HepG2 (cell line): ENCODE measurements at regions not wholly inside any gene's neighbourhood (a gene's known extent, or its start where the extent isn't known, plus 50 kb on each side); places are given as distances from the start of the nearest gene placed in this dataset.

Experiments
- ATAC-seq: fragments of 200-7000 bp; cut with Tn5 transposase; 3 replicates; pipeline ENCODE4 v1.9.1; 2020; ENCODE audit warnings: mild to moderate bottlenecking, moderate library complexity
- BruUV-seq: library from RNA; stranded (reverse); fragments of 400-500 nt; replicated peaks from 2 replicates; lab custom pipeline; 2021; lab: Mats Ljungman, UMichigan
- CTCF ChIA-PET: fragments of 300-600 bp; formaldehyde crosslinking; extraction: SDS; loops from one replicate; lab custom pipeline; 2021; ENCODE audit warnings: low total read pairs, inconsistent platforms, low intra/inter-chr PET ratio; lab: Yijun Ruan, JAX
- POLR2A ChIA-PET: fragments of 350-600 bp; sonication (Branson Sonifier 250); formaldehyde crosslinking; loops from one replicate; lab custom pipeline; 2020; ENCODE audit warnings: antibody characterized with exemption, inconsistent platforms; lab: Yijun Ruan, JAX
- DNase-seq: peaks from one replicate; pipeline ENCODE4 v3.0.0-alpha.2; 2015; ENCODE audit warnings: low spot score
- FAIRE-seq: peaks from 3 replicates; lab custom pipeline; 2011; peaks lifted over from hg19 to GRCh38; lab: Jason Lieb, UNC
- H2AFZ ChIP-seq: one replicate; pipeline ENCODE4 v1.6.1; 2011; ENCODE audit warnings: low read length, inconsistent platforms
- H3K27ac ChIP-seq: fragments of 300-600 bp; 3 replicates; pipeline ENCODE4 v1.8.0; 2011; ENCODE audit warnings: mixed run types, mild to moderate bottlenecking, mixed read lengths, low read length, inconsistent platforms; ENCODE audit not compliant: insufficient read depth; ENCODE audit errors: extremely low read length
- H3K27me3 ChIP-seq, 2 experiments: fragments of 200-600 bp in 1 of 2; 2 replicates in 1 of 2; 3 replicates in 1 of 2; pipeline versions ENCODE4 v1.6.0 to v1.8.0; 2011; ENCODE audit warnings: low read length in 2 of 2, mild to moderate bottlenecking in 2 of 2, moderate library complexity in 2 of 2, inconsistent platforms in 1 of 2; ENCODE audit not compliant: insufficient read depth in 2 of 2, control insufficient read depth in 1 of 2
- H3K36me3 ChIP-seq, 2 experiments: fragments of 200-600 bp in 1 of 2; replicated peaks in 1 of 2; 2 replicates in 1 of 2; 3 replicates in 1 of 2; pipeline versions ENCODE4 v1.5.1 to v1.8.0; 2011; ENCODE audit warnings: low read length in 2 of 2, inconsistent platforms in 1 of 2; ENCODE audit not compliant: insufficient read depth in 2 of 2, control insufficient read depth in 1 of 2
- H3K4me1 ChIP-seq: 2 replicates; pipeline ENCODE4 v1.5.1; 2012; ENCODE audit warnings: low read length, inconsistent platforms; ENCODE audit not compliant: insufficient read depth
- H3K4me2 ChIP-seq: 2 replicates; pipeline ENCODE4 v1.6.0; 2011; ENCODE audit warnings: low read depth, low read length, inconsistent platforms
- H3K4me3 ChIP-seq, 3 experiments: fragments of 200-600 bp in 1 of 3; sonication (generic), shearing (Covaris generic) in 1 of 3; replicated peaks in 1 of 3; 2 replicates each; pipeline ENCODE4 v1.5.1; 2011 to 2016; ENCODE audit warnings: low read length in 3 of 3, inconsistent platforms in 2 of 3, low read depth in 2 of 3, mild to moderate bottlenecking in 2 of 3, control low read depth in 1 of 3, mixed read lengths in 1 of 3; ENCODE audit not compliant: insufficient read depth in 1 of 3
- H3K79me2 ChIP-seq: one replicate; pipeline ENCODE4 v1.6.1; 2011; ENCODE audit warnings: low read length, inconsistent platforms; ENCODE audit not compliant: insufficient read depth
- H3K9ac ChIP-seq: 2 replicates; pipeline ENCODE4 v1.6.0; 2011; ENCODE audit warnings: mild to moderate bottlenecking, low read depth, low read length, inconsistent platforms; ENCODE audit not compliant: insufficient read depth
- H3K9me3 ChIP-seq: 2 replicates; pipeline ENCODE4 v1.5.1; 2012; ENCODE audit warnings: mild to moderate bottlenecking, low read length
- H4K20me1 ChIP-seq: 2 replicates; pipeline ENCODE4 v1.6.0; 2011; ENCODE audit warnings: inconsistent platforms, mild to moderate bottlenecking, low read length, moderate library complexity; ENCODE audit not compliant: insufficient read depth
- NCOR1 ChIP-seq: fragments of 200-600 bp; sonication (generic); IDR thresholded peaks from 2 replicates; pipeline ENCODE4 v1.7.0; 2017; ENCODE audit warnings: antibody characterized with exemption, low read length, borderline replicate concordance
- PHF8 ChIP-seq: sonication (generic); formaldehyde crosslinking; IDR thresholded peaks from 2 replicates; pipeline ENCODE4 v1.5.0; 2020; ENCODE audit warnings: missing genetic modification reagents
- SRSF4 ChIP-seq: fragments of 200-400 bp; formaldehyde crosslinking; IDR thresholded peaks from one replicate; pipeline ENCODE4 v1.6.1; 2018; ENCODE audit warnings: mild to moderate bottlenecking, low read depth, low read length, moderate library complexity; ENCODE audit not compliant: poor library complexity, severe bottlenecking
- ZNF235 ChIP-seq: sonication (generic); formaldehyde crosslinking; IDR thresholded peaks from 2 replicates; pipeline ENCODE4 v1.8.1; 2023; ENCODE audit warnings: mild to moderate bottlenecking, missing genetic modification reagents, borderline replicate concordance
- WGBS: methylation state at CpG from one replicate; pipeline ENCODE4 v1.1.6; 2017; ENCODE audit warnings: low lambda C conversion rate; 5-methylcytosine and 5-hydroxymethylcytosine counted together
- in situ Hi-C: cut with HindIII; loops from 2 replicates; pipeline ENCODE4 v1.10.0; 2017; ENCODE audit warnings: low pct_unique_long_range_greater_than_20kb; ENCODE audit not compliant: extremely low pct_ligation_motif_present
- intact Hi-C: fragments of 100-400 bp; cut with micrococcal nuclease; formaldehyde crosslinking; loops from one replicate; pipeline ENCODE4 v1.10.0; 2022; ENCODE audit not compliant: unreplicated experiment
- TF ChIP-seq, protein P1 (sequence below): sonication (generic); formaldehyde crosslinking; conservative IDR thresholded peaks from 2 replicates; pipeline ENCODE4 v1.8.1; 2023; ENCODE audit warnings: missing genetic modification reagents
- TF ChIP-seq, protein P2 (sequence below): sonication (generic); formaldehyde crosslinking; IDR thresholded peaks from 2 replicates; pipeline ENCODE4 v1.4.0; 2020; ENCODE audit warnings: mild to moderate bottlenecking, low read depth, missing genetic modification reagents

DNA sequence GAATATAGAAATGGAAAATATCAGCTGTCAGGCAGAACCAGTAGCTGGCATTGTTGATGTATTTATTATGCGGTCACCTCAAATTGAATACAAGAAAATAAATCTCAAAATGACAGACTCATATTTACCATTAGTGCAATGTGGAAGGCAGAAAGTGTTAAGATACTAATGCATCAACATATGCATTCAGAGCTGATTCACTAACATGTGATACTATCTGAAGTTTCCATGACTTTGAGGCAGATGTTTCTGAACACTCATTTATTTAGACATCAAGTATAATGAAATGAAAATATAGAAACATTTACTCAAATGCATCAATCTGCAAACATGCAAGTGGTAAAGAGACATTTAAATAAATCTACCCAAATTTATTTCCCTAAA is 474.2 kb upstream of the SLC10A2 start:
- Histone ChIP-seq H4K20me1 (no peaks in the 10 kb centered on the region), H2AFZ (no peak overlapping the region), H3K27ac (no peak overlapping the region), H3K9ac (no peak overlapping the region), H3K36me3 (no peaks in the 10 kb centered on the region), H3K27me3 (no peaks in the 10 kb centered on the region), H3K4me2 (no peak overlapping the region), H3K4me3 (no peak overlapping the region), H3K9me3 (peaks cover 72% of the 10 kb centered on the region), H3K79me2 (no peaks in the 10 kb centered on the region), H3K4me1 (no peaks in the 10 kb centered on the region)
- 93% methylated on average over 1 of the region's 1 CpG for WGBS
- ATAC-seq = no peak
- TF ChIP-seq NCOR1 = no peak
- DNase-seq = no peak
- no peak for FAIRE-seq
- in situ Hi-C loops = no loop called here
- intact Hi-C loops = no loop called here
- no TSS peak for BruUV-seq
- CTCF ChIA-PET = no interaction called here
- POLR2A ChIA-PET = no interaction called here

DNA sequence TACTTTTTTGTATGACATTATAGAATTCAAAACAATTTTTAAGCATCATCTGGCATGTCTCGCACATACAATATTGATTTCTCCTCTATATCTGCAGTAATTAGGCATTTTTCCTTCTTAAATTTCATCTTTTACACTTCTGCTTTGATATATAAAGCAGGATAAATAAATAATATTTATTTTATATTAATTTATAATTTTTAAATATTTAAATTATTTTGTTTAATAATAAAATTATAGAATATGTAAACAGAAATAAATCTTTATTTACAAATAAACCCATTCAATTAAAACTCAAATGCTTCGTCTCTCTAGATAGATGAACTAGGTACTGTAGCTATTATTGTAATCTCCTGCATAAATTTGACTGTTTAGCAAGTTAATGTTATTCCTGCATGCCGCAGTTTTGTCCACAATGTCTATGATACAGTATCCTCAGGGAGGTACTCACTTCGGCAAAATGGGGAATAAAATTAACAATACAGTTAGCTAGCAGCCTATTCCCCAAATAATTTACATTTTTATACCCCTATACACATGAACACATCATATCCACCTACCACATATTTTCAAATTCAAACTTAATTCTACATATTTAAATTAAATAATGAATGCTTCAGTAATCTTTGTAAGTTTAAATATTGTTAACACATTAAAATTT is 473.6 kb upstream of the SLC10A2 start:
- no TSS peak for BruUV-seq
- 24% methylated on average over 4 of the region's 4 CpGs for WGBS
- Histone ChIP-seq H3K4me3 (no peak overlapping the region), H3K27ac (no peak overlapping the region), H3K9ac (no peak overlapping the region), H3K9me3 (peaks cover 70% of the 10 kb centered on the region), H3K4me2 (no peak overlapping the region), H2AFZ (no peak overlapping the region), H3K36me3 (no peaks in the 10 kb centered on the region), H3K79me2 (no peaks in the 10 kb centered on the region), H3K27me3 (no peaks in the 10 kb centered on the region), H4K20me1 (no peaks in the 10 kb centered on the region), H3K4me1 (no peaks in the 10 kb centered on the region)
- CTCF ChIA-PET = no interaction called here
- DNase-seq = no peak
- no peak for ATAC-seq
- intact Hi-C loops (no loop called here), in situ Hi-C loops (no loop called here)
- no peak for FAIRE-seq
- TF ChIP-seq SRSF4 (no peak), PHF8 (no peak), ZNF235 (CRISPR knock-in tag) (no peak)
- TF ChIP-seq, protein P1, sequence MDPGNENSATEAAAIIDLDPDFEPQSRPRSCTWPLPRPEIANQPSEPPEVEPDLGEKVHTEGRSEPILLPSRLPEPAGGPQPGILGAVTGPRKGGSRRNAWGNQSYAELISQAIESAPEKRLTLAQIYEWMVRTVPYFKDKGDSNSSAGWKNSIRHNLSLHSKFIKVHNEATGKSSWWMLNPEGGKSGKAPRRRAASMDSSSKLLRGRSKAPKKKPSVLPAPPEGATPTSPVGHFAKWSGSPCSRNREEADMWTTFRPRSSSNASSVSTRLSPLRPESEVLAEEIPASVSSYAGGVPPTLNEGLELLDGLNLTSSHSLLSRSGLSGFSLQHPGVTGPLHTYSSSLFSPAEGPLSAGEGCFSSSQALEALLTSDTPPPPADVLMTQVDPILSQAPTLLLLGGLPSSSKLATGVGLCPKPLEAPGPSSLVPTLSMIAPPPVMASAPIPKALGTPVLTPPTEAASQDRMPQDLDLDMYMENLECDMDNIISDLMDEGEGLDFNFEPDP (CRISPR knock-in tag) = no peak
- TF ChIP-seq, protein P2, sequence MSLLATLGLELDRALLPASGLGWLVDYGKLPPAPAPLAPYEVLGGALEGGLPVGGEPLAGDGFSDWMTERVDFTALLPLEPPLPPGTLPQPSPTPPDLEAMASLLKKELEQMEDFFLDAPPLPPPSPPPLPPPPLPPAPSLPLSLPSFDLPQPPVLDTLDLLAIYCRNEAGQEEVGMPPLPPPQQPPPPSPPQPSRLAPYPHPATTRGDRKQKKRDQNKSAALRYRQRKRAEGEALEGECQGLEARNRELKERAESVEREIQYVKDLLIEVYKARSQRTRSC (CRISPR knock-in tag) = no peak
- POLR2A ChIA-PET = no interaction called here
